RWPE1 (cell line): ENCODE measurements at regions not wholly inside any gene's neighbourhood (a gene's known extent, or its start where the extent isn't known, plus 50 kb on each side); places are given as distances from the start of the nearest gene placed in this dataset.
"Not testable (repeated sequence)": the region's sequence is repeated elsewhere in the genome, so short reads cannot be mapped to it uniquely, and the experiment has no call there.

Experiments
- CTCF ChIA-PET: fragments of 350-600 bp; sonication (Branson Sonifier 250); formaldehyde crosslinking; extraction: SDS; loops from one replicate; lab custom pipeline; 2021; lab: Yijun Ruan, JAX
- POLR2A ChIA-PET: fragments of 400-600 bp; formaldehyde crosslinking; extraction: SDS; loops from one replicate; lab custom pipeline; 2020; ENCODE audit warnings: antibody characterized with exemption; ENCODE audit not compliant: low non-redundant PET; lab: Yijun Ruan, JAX
- DNase-seq: peaks from one replicate; pipeline ENCODE4 v3.0.0; 2012; ENCODE audit warnings: low spot score
- H3K27ac ChIP-seq: fragments of 450-650 bp; 2 replicates; pipeline ENCODE4 v1.5.1; 2017
- TF ChIP-seq, protein P1 (sequence below): fragments of 450-650 bp; conservative IDR thresholded peaks from 2 replicates; pipeline ENCODE4 v1.5.1; 2017; ENCODE audit warnings: low read depth, mild to moderate bottlenecking

DNA sequence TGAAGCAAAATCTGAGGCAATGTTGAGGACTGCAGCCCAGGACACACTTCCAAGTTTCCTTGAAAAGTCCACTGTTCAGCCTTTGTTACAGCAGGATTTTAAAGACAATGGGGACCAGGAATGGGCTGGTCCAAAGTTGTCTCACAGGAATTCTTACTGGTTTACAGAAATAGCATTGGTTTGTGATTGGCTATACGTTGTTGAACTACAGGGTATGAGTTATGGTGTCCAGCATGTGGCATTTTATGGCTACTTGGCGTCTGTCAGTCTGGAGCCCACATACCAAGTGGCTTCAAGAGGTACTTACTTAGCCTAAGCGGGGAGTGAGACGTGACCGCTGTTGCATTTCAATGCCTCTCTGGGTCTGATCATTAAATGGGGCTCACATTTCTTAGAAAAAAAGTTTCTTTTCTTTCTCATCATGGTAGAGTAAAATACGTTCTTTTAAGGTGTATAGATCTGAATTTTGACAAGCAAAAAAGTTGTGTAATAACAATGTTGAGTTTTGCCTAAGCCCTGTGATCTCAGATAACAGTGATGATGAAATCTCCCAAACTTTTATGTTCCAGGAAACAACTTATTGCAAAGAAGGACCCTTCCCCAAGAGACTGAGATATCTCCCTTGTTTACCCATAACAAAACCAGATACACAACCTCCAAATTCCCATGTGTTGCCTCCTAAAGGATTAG, 100.0 kb upstream of the TRIM24 start:
- TF ChIP-seq, protein P1, sequence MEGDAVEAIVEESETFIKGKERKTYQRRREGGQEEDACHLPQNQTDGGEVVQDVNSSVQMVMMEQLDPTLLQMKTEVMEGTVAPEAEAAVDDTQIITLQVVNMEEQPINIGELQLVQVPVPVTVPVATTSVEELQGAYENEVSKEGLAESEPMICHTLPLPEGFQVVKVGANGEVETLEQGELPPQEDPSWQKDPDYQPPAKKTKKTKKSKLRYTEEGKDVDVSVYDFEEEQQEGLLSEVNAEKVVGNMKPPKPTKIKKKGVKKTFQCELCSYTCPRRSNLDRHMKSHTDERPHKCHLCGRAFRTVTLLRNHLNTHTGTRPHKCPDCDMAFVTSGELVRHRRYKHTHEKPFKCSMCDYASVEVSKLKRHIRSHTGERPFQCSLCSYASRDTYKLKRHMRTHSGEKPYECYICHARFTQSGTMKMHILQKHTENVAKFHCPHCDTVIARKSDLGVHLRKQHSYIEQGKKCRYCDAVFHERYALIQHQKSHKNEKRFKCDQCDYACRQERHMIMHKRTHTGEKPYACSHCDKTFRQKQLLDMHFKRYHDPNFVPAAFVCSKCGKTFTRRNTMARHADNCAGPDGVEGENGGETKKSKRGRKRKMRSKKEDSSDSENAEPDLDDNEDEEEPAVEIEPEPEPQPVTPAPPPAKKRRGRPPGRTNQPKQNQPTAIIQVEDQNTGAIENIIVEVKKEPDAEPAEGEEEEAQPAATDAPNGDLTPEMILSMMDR = no peak
- no peak overlapping the region for H3K27ac ChIP-seq
- DNase-seq = no peak
- POLR2A ChIA-PET = no interaction called here
- CTCF ChIA-PET = no interaction called here

DNA sequence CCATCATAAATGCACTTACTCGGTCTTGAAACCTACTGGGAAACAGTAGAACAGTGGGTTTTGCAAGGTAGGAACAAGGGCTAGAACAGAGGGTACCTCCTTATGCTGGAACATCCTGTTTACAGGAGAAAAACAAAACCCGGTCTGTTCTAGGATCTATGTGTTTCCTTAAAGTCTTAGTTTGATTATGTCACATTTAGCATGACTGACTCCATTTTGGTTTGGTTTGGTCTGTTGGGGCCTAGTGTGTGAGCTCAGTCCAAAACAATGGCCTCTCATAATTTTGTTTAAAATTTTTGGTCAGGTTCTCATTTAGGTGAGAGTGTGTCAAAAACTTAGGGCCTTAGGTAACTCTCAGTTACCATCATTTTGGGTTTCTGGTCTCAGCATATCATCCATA, 96.3 kb upstream of the TRIM24 start:
- ChIA-PET POLR2A (no interaction called here), CTCF (no interaction called here)
- no peak overlapping the region for H3K27ac ChIP-seq
- TF ChIP-seq, protein P1 = no peak
- no peak for DNase-seq

DNA sequence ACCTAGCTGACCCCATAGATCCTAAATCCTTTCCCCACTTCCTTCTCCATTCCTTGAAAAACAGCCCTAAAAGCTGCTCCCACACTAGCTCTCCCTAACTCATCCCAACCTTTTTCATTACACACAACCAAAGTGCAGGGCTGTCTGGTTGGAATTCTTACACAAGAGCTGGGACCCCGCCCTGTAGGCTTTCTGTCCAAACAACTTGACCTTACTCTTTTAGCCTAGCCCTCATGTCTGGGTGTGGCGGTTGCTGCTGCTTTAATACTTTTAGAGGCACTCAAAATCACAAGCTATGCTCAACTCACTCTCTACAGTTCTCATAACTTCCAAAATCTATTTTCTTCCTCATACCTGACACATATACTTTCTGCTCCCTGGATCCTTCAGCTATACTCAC, 93.9 kb upstream of the TRIM24 start:
- DNase-seq, CTCF ChIA-PET, POLR2A ChIA-PET, H3K27ac ChIP-seq: not testable (repeated sequence)

DNA sequence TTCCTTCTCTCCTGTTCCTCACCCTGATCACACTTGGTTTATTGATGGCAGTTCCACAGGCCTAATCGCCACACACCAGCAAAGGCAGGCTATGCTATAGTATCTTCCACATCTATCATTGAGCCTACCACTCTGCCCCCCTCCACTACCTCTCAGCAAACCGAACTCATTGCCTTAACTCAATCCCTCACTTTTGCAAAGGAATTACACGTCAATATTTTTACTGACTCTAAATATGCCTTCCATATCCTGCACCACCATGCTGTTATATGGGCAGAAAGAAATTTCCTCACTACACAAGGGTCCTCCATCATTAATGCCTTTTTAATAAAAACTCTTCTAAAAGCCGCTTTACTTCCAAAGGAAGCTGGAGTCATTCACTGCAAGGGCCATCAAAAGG, 93.4 kb upstream of the TRIM24 start:
- DNase-seq, POLR2A ChIA-PET, H3K27ac ChIP-seq, CTCF ChIA-PET: not testable (repeated sequence)

DNA sequence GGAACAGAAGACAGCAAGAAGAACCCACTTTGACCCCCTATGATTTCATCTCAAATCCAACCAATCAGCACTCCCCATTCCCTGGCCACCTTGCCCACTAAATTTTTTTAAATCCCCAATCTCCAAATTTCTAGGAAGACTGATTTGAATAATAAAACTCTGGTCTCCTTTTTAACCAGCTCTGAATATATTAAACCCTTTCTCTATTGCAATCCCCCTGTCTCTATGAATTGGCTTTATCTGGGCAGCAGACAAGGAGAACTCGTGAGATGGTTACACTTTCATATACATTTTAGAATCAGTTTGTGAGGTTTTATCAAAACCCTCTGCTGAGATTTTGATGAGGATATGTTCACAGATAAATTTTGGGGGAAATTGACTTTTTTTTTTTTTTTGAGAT, 90.3 kb upstream of the TRIM24 start:
- ChIA-PET CTCF (interaction anchor here (0.5 kb wide), 1 partner anchor 372 kb away, joined by 3 read pairs; no protein-coding TSS in a partner anchor), POLR2A (no interaction called here)
- DNase-seq = no peak
- H3K27ac ChIP-seq = no peak overlapping the region
- TF ChIP-seq, protein P1 = no peak

DNA sequence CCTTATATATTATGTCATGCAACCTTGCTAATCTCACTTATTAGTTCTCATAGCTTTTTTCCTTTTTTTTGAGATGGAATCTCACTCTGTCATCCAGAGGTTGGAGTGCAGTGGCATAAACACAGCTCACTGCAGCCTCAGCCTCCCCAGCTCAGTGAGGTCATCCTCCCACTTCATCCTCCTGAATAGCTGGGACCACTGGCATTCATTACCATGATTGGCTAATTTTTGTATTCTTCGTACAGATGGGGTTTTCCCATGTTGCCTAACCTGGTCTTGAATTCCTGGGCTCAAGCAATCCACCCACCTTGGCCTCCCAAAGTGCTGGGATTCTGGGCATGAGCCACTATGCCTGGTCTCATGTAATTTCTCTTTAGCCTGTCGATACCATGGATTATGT, 89.1 kb upstream of the TRIM24 start:
- DNase-seq = no peak
- ChIA-PET POLR2A (no interaction called here), CTCF (no interaction called here)
- TF ChIP-seq, protein P1 = no peak
- no peak overlapping the region for H3K27ac ChIP-seq

DNA sequence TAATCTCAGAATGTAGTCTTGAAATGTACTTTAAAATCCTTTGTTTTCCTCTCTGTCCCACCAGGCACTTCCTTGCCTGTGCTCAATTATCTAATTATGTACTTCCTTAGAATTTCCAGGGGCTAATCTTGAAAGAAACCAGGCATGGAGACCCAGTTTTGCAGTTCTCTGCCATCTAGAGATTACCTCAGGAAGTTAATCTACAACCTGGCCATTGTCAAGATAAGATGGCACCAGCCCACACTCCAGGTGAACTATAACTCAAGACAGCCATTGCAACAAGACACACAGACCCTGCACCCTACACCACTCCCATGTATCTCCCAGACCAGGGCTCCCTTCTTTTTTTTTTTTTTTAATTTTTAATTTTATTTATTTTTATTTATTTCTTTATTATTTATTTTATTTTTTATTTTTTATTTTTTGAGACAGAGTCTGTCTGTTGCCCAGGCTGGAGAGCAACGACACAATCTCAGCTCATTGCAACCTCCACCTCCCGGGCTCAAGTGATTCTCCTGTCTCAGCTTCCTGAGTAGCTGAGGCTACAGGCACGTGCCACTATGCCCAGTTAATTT, 85.9 kb upstream of the TRIM24 start:
- TF ChIP-seq, protein P1 = no peak
- DNase-seq = no peak
- CTCF ChIA-PET = no interaction called here
- POLR2A ChIA-PET = no interaction called here
- no peak overlapping the region for H3K27ac ChIP-seq
